ENCODE measurements at regions not wholly inside any gene's neighbourhood (a gene's known extent, or its start where the extent isn't known, plus 50 kb on each side); places are given as distances from the start of the nearest gene placed in this dataset.

- DNase-seq (no peak), ATAC-seq (ENCODE audit: low read depth in 2 of 2) (no peak)
- Mint-ChIP-seq H3K27ac (peak overlapping the region in 1 of 6 donors; percentile 28), H3K27me3 (peaks cover 0 to 12% (median 8%) of the 10 kb centered on the region in 3 donors), H3K36me3 (no peaks in the 10 kb centered on the region), H3K4me1 (no peaks in the 10 kb centered on the region), H3K9me3 (peaks cover 0 to 18% (median 3%) of the 10 kb centered on the region in 7 donors), H3K4me3 (no peak overlapping the region)
Measured at GRCh38 chr5:58911270-58911669, 328.4 kb downstream of the RAB3C start.

DNA sequence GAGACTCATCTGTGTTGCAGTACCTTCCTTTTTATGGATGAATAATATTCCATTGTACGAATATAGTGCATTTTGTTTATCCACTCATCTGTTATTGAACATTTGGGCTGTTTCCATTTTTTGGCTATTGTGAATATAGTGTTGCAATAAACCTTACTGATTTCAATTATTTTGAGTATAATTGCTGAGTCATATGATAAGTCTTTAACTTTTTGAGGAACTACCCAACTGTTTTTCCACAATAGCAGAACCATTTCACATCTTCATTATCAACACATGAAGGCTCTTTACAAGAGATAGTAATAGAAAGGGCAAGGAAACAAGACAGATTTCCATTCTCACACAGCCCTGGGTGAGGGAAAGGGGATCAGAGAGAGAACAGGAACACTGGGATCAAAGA, 329.2 kb downstream of the RAB3C start:
- Mint-ChIP-seq H3K9me3 (peaks cover 0 to 9% (median 3%) of the 10 kb centered on the region in 7 donors), H3K36me3 (no peaks in the 10 kb centered on the region), H3K27me3 (peaks cover 0 to 16% (median 8%) of the 10 kb centered on the region in 3 donors), H3K27ac (no peak overlapping the region), H3K4me1 (no peaks in the 10 kb centered on the region), H3K4me3 (no peak overlapping the region)
- DNase-seq, result no peak
- no peak for ATAC-seq (ENCODE audit: low read depth in 2 of 2)

DNA sequence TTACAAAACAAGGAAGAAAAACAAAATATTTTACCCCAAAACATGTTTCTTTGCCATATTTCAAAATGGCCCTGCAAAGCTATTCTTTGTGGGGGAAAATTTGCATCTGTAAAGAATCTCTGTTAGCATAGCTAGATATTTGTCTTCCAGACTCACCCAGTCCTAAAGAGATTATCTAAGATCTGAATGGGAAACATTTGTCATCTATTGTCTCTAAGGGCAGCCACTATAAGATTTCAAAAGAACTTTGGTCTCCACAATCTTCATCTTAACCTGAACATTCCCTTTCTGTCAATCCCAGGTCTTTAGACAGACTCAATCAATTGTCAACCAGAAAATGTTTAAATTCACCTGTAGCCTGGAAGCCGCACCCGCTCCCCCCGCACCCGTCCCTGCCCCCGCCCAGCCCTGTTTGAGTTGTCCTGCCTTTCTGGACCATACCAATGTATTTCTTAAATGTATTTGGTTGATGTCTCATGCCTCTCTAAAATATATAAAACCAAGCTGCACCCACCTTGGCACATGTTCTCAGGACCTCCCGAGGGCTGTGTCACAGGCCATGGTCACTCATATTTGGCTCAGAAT, 330.6 kb downstream of the RAB3C start:
- H3K27me3 Mint-ChIP-seq, result peaks cover 0 to 16% (median 8%) of the 10 kb centered on the region in 3 donors

GRCh38 chr5:58918021-58918729, 335.3 kb downstream of the RAB3C start:
- no peaks in the 10 kb centered on the region for H3K9me3 Mint-ChIP-seq
- H3K36me3 Mint-ChIP-seq, result no peaks in the 10 kb centered on the region
- H3K27ac Mint-ChIP-seq, result peak overlapping the region in 1 of 6 donors; percentile 48
- H3K4me1 Mint-ChIP-seq, result no peaks in the 10 kb centered on the region
- DNase-seq, result no peak
- ATAC-seq (ENCODE audit: low read depth in 2 of 2), result no peak
- no peak overlapping the region for H3K4me3 Mint-ChIP-seq
- H3K27me3 Mint-ChIP-seq, result peaks cover 0 to 27% (median 5%) of the 10 kb centered on the region in 3 donors

More for the DNA sequence above, 330.6 kb downstream of the RAB3C start:
- DNase-seq (no peak), ATAC-seq (ENCODE audit: low read depth in 2 of 2) (no peak)
- Mint-ChIP-seq H3K4me1 (no peaks in the 10 kb centered on the region), H3K27ac (no peak overlapping the region), H3K36me3 (no peaks in the 10 kb centered on the region), H3K4me3 (no peak overlapping the region), H3K9me3 (peaks cover 0 to 8% (median 3%) of the 10 kb centered on the region in 7 donors)

All from naive B cell (primary cell).